ENCODE measurements at regions not wholly inside any gene's neighbourhood (a gene's known extent, or its start where the extent isn't known, plus 50 kb on each side); places are given as distances from the start of the nearest gene placed in this dataset.

DNA sequence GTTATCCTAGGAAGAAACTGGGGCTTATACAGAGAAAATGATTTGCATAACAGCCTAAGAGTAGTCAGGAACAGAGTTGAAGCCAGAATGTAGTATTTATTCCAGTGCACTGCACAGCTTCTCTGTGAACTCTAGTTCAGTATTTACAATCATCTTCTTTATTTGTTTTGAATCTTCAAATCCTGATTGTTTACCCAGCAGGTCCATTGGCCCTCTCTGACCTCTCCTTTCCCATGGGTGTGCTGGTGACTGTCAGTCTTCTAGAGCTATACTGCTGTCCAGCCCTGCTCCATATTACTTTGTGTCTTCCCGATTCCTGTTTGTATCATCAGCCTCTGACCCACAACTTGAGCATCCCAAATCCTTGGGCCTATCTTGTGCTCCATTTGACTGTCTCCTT lies 301.9 kb upstream of the HS3ST1 start:
- Histone ChIP-seq H3K4me2 (ENCODE audit: insufficient read depth in 1 of 2, low read depth in 2 of 2, low read length in 2 of 2) (no peak overlapping the region), H3K56ac (replicated peaks; ENCODE audit: insufficient read length, low read depth, low read length) (no peak overlapping the region), H2BK20ac (ENCODE audit: low read length) (no peak overlapping the region), H3K9ac (replicated peaks in 1 of 4; ENCODE audit: extremely low read depth in 1 of 4, low read depth in 3 of 4, low read length in 3 of 4) (no peak overlapping the region), H2BK15ac (ENCODE audit: low read length) (no peak overlapping the region), H4K91ac (replicated peaks; ENCODE audit: insufficient read length, low read length) (no peak overlapping the region), H3K4me1 (replicated peaks in 1 of 4; ENCODE audit: control insufficient read depth in 3 of 4, insufficient read depth in 4 of 4, low read length in 3 of 4) (no peaks in the 10 kb centered on the region), H3K9me3 (ENCODE audit: insufficient read depth in 2 of 2, low read depth in 1 of 2, low read length in 1 of 2) (no peaks in the 10 kb centered on the region), H3K79me2 (ENCODE audit: control insufficient read depth in 1 of 2, insufficient read depth in 2 of 2, low read length in 2 of 2) (no peaks in the 10 kb centered on the region), H2AFZ (ENCODE audit: low read length) (no peak overlapping the region), H3K23ac (ENCODE audit: insufficient read length) (no peak overlapping the region), H2AK5ac (ENCODE audit: low read depth, low read length) (no peak overlapping the region), H2BK5ac (ENCODE audit: low read depth, low read length) (no peak overlapping the region), H3K79me1 (ENCODE audit: low read depth, low read length) (no peaks in the 10 kb centered on the region), H3K18ac (ENCODE audit: extremely low read depth, low read length) (no peak overlapping the region), H3K23me2 (ENCODE audit: low read depth, low read length) (no peaks in the 10 kb centered on the region), H3K14ac (ENCODE audit: insufficient read length) (no peak overlapping the region), H2BK120ac (replicated peaks; ENCODE audit: low read depth, low read length) (no peak overlapping the region), H2BK12ac (ENCODE audit: low read depth, low read length) (no peak overlapping the region), H4K5ac (ENCODE audit: insufficient read length, low read depth, low read length) (no peak overlapping the region), H4K20me1 (replicated peaks in 1 of 2; ENCODE audit: control insufficient read depth in 1 of 2, insufficient read depth in 2 of 2, low read length in 2 of 2) (no peaks in the 10 kb centered on the region), H3K27me3 (replicated peaks in 1 of 4; ENCODE audit: control insufficient read depth in 3 of 4, extremely low read depth in 1 of 4, insufficient read depth in 3 of 4, low read length in 3 of 4) (no peaks in the 10 kb centered on the region), H3K36me3 (ENCODE audit: control insufficient read depth in 2 of 4, insufficient read depth in 4 of 4, low read length in 3 of 4) (no peaks in the 10 kb centered on the region), H3K27ac (ENCODE audit: low read depth, low read length) (no peak overlapping the region), H3K4ac (replicated peaks; ENCODE audit: insufficient read length, low read depth, low read length) (no peak overlapping the region), H4K8ac (ENCODE audit: extremely low read depth, insufficient read depth, low read length) (no peak overlapping the region), H3K4me3 (ENCODE audit: extremely low read depth in 1 of 4, insufficient read depth in 2 of 4, low read depth in 3 of 4, low read length in 4 of 4) (no peak overlapping the region)
- FAIRE-seq (no peak), DNase-seq (ENCODE audit: low read depth in 1 of 2, low spot score in 2 of 2) (no peak)
- POLR2A ChIA-PET (ENCODE audit: partially characterized antibody) = no interaction called here
- 100% methylated on average over 1 of the region's 1 CpG; no CpG with 5 or more reads in 1 of the 2 experiments for WGBS, 2 experiments (ENCODE audit: extremely low coverage in 1 of 2, insufficient coverage in 1 of 2, insufficient read length in 1 of 2, insufficient replicate concordance in 2 of 2, low coverage in 1 of 2, low lambda C conversion rate in 2 of 2, missing lambda C conversion rate in 1 of 2)
- no peak for TF ChIP-seq SUZ12 (IDR thresholded peaks at IDR 0.05; ENCODE audit: low read length)
- TF ChIP-seq, protein P1, sequence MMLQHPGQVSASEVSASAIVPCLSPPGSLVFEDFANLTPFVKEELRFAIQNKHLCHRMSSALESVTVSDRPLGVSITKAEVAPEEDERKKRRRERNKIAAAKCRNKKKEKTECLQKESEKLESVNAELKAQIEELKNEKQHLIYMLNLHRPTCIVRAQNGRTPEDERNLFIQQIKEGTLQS (IDR thresholded peaks at IDR 0.05; ENCODE audit: insufficient read depth, low read depth, low read length) = no peak
- no peak for TF ChIP-seq NANOG (IDR thresholded peaks at IDR 0.05; ENCODE audit: insufficient read depth, low read depth, low read length, poor library complexity, severe bottlenecking)
- no peak for TF ChIP-seq KDM4A (IDR thresholded peaks at IDR 0.05; ENCODE audit: low read depth, low read length, severe bottlenecking)
- TF ChIP-seq YY1 (IDR thresholded peaks at IDR 0.05; ENCODE audit: low read depth, low read length) = no peak
- TF ChIP-seq JUND (IDR thresholded peaks at IDR 0.05; ENCODE audit: low read length) = no peak
- no peak for TF ChIP-seq SP4 (IDR thresholded peaks at IDR 0.05; ENCODE audit: low read length)
- no peak for TF ChIP-seq EZH2 (IDR thresholded peaks at IDR 0.05; ENCODE audit: low read depth, low read length, severe bottlenecking)
- no peak for TF ChIP-seq SIX5 (IDR thresholded peaks at IDR 0.05; ENCODE audit: low read depth, low read length)
- TF ChIP-seq E2F6 (IDR thresholded peaks at IDR 0.05) = no peak
- TF ChIP-seq TAF1 (IDR thresholded peaks at IDR 0.05; ENCODE audit: low read depth, low read length) = no peak
- CTCF ChIA-PET (ENCODE audit: partially characterized antibody) = interaction anchor here (0.7 kb wide), 1 partner anchor 11 kb away, joined by 3 read pairs; no protein-coding TSS in a partner anchor
